GM12878 (cell line): ENCODE measurements at regions not wholly inside any gene's neighbourhood (a gene's known extent, or its start where the extent isn't known, plus 50 kb on each side); places are given as distances from the start of the nearest gene placed in this dataset.

Experiments
- ATAC-seq: fragments of 200-7000 bp; cut with Tn5 transposase; 3 replicates; pipeline ENCODE4 v1.9.1; 2020; ENCODE audit warnings: mild to moderate bottlenecking, moderate library complexity
- BruUV-seq: library from RNA; stranded (reverse); fragments of 400-500 nt; replicated peaks from 2 replicates; lab custom pipeline; 2021; lab: Mats Ljungman, UMichigan
- CTCF ChIA-PET: fragments of 300-600 bp; sonication (Branson Sonifier 250); formaldehyde crosslinking; extraction: SDS; loops from one replicate; lab custom pipeline; 2021; ENCODE audit warnings: inconsistent platforms; lab: Yijun Ruan, JAX
- POLR2A ChIA-PET: fragments of 350-600 bp; formaldehyde crosslinking; extraction: SDS; loops from one replicate; lab custom pipeline; 2021; ENCODE audit warnings: inconsistent platforms; lab: Charles Lee
- RAD21 ChIA-PET: fragments of 300-600 bp; sonication (Branson Sonifier 250); formaldehyde crosslinking; loops from one replicate; lab custom pipeline; 2023; ENCODE audit warnings: antibody characterized with exemption; ENCODE audit not compliant: unreplicated experiment; lab: Charles Lee
- SMC1A ChIA-PET: fragments of 300-600 bp; sonication (Branson Sonifier 250); formaldehyde crosslinking; loops from one replicate; lab custom pipeline; 2023; ENCODE audit not compliant: unreplicated experiment, uncharacterized antibody; lab: Charles Lee
- DNase-seq: peaks from one replicate; pipeline ENCODE4 v3.0.0-alpha.2; 2011; ENCODE audit warnings: low read depth, low spot score
- FAIRE-seq: peaks from 3 replicates; lab custom pipeline; 2011; peaks lifted over from hg19 to GRCh38; lab: Jason Lieb, UNC
- H2AFZ ChIP-seq: 2 replicates; pipeline ENCODE4 v1.6.0; 2011; ENCODE audit warnings: low read depth, low read length, control low read depth; ENCODE audit not compliant: control insufficient read depth
- H3K27ac ChIP-seq: 2 replicates; pipeline ENCODE4 v1.5.1; 2011; ENCODE audit warnings: control low read depth; ENCODE audit not compliant: control insufficient read depth, insufficient read depth
- H3K27me3 ChIP-seq, 2 experiments: replicated peaks in 1 of 2; 2 replicates each; pipeline versions ENCODE4 v1.6.0 to v1.6.1; 2011; ENCODE audit warnings: low read length in 1 of 2; ENCODE audit not compliant: control insufficient read depth in 2 of 2, insufficient read depth in 2 of 2
- H3K36me3 ChIP-seq, 2 experiments: 2 replicates each; pipeline ENCODE4 v1.5.1; 2011; ENCODE audit warnings: low read length in 1 of 2; ENCODE audit not compliant: control insufficient read depth in 2 of 2, insufficient read depth in 2 of 2
- H3K4me1 ChIP-seq: 2 replicates; pipeline ENCODE4 v1.6.1; 2011; ENCODE audit warnings: mild to moderate bottlenecking, low read length, moderate library complexity, mixed read lengths; ENCODE audit not compliant: control insufficient read depth, insufficient read depth
- H3K4me2 ChIP-seq: 2 replicates; pipeline ENCODE4 v1.6.0; 2011; ENCODE audit warnings: control low read depth; ENCODE audit not compliant: control insufficient read depth, insufficient read depth
- H3K4me3 ChIP-seq: fragments of 200-600 bp; sonication (generic); 2 replicates; pipeline ENCODE4 v1.5.1; 2016
- H3K79me2 ChIP-seq: 2 replicates; pipeline ENCODE4 v1.6.0; 2011; ENCODE audit warnings: low read length; ENCODE audit not compliant: control insufficient read depth, insufficient read depth
- H3K9ac ChIP-seq: 2 replicates; pipeline ENCODE4 v1.8.0; 2011; ENCODE audit warnings: low read length, control low read depth, mixed read lengths; ENCODE audit not compliant: control insufficient read depth, insufficient read depth
- H3K9me3 ChIP-seq: replicated peaks from 3 replicates; pipeline ENCODE4 v1.5.1; 2011; ENCODE audit warnings: mild to moderate bottlenecking, low read length; ENCODE audit not compliant: control insufficient read depth, insufficient read depth
- H4K20me1 ChIP-seq: 2 replicates; pipeline ENCODE4 v1.6.0; 2011; ENCODE audit not compliant: control insufficient read depth, insufficient read depth
- CREM ChIP-seq: IDR thresholded peaks from 2 replicates; pipeline ENCODE4 v1.6.1; 2014; ENCODE audit warnings: antibody characterized with exemption, low read depth
- EZH2 ChIP-seq: IDR thresholded peaks from 2 replicates; pipeline ENCODE4 v1.6.1; 2012; ENCODE audit warnings: low read depth, mild to moderate bottlenecking, control low read depth, inconsistent platforms, low read length, borderline replicate concordance; ENCODE audit not compliant: control insufficient read depth
- FOXK2 ChIP-seq: fragments of 450-650 bp; IDR thresholded peaks from 2 replicates; pipeline ENCODE4 v1.6.1; 2017; ENCODE audit warnings: mild to moderate bottlenecking, moderate library complexity
- IRF4 ChIP-seq: IDR thresholded peaks from 2 replicates; pipeline ENCODE4 v1.6.1; 2011; ENCODE audit warnings: low read depth, low read length
- POU2F2 ChIP-seq: IDR thresholded peaks from 3 replicates; pipeline ENCODE4 v1.6.1; 2011; ENCODE audit warnings: low read depth, mild to moderate bottlenecking, low read length, borderline replicate concordance
- RELA ChIP-seq: fragments of 450-650 bp; IDR thresholded peaks from 2 replicates; pipeline ENCODE4 v1.8.0; 2014; ENCODE audit warnings: borderline replicate concordance; ENCODE audit not compliant: partially characterized antibody
- SIX5 ChIP-seq: IDR thresholded peaks from 2 replicates; pipeline ENCODE4 v1.6.1; 2011; ENCODE audit warnings: mild to moderate bottlenecking, low read depth, low read length, moderate library complexity; ENCODE audit not compliant: severe bottlenecking
- SKIL ChIP-seq: fragments of 450-650 bp; IDR thresholded peaks from 2 replicates; pipeline ENCODE4 v1.6.1; 2017; ENCODE audit warnings: mild to moderate bottlenecking, low read depth, inconsistent platforms; ENCODE audit not compliant: poor library complexity, severe bottlenecking
- SMAD5 ChIP-seq: IDR thresholded peaks from 2 replicates; pipeline ENCODE4 v1.6.1; 2016; ENCODE audit warnings: antibody characterized with exemption, low read depth
- SP1 ChIP-seq: IDR thresholded peaks from one replicate; pipeline ENCODE4 v1.6.1; 2011; ENCODE audit warnings: low read depth, low read length
- TBL1XR1 ChIP-seq: IDR thresholded peaks from 2 replicates; pipeline ENCODE4 v1.6.1; 2012; ENCODE audit warnings: low read depth, low read length, improper control_type of control experiment
- ZNF622 ChIP-seq: fragments of 450-650 bp; IDR thresholded peaks from 2 replicates; pipeline ENCODE4 v1.6.1; 2017; ENCODE audit warnings: mild to moderate bottlenecking, inconsistent platforms
- ZSCAN29 ChIP-seq: fragments of 450-650 bp; IDR thresholded peaks from 2 replicates; pipeline ENCODE4 v1.6.1; 2017; ENCODE audit warnings: mild to moderate bottlenecking, moderate library complexity
- WGBS: methylation state at CpG from one replicate; pipeline ENCODE4 v1.1.6; 2016; ENCODE audit warnings: low lambda C conversion rate; ENCODE audit not compliant: insufficient replicate concordance, insufficient coverage; ENCODE audit errors: missing lambda C conversion rate; 5-methylcytosine and 5-hydroxymethylcytosine counted together
- in situ Hi-C: fragments of 300-500 bp; cut with MboI; formaldehyde crosslinking; loops from 9 replicates; pipeline ENCODE4 v1.14.3; 2018; ENCODE audit warnings: mixed read lengths
- intact Hi-C: fragments of 100-400 bp; cut with micrococcal nuclease; formaldehyde crosslinking; loops from one replicate; pipeline ENCODE4 v1.14.2; 2022; ENCODE audit not compliant: unreplicated experiment
- TF ChIP-seq, protein P1 (sequence below): IDR thresholded peaks from 2 replicates; pipeline ENCODE4 v1.6.1; 2011; ENCODE audit warnings: borderline replicate concordance, low read depth, mild to moderate bottlenecking, moderate library complexity, mixed read lengths, low read length; ENCODE audit not compliant: insufficient read depth; ENCODE audit errors: extremely low read length
- TF ChIP-seq, protein P2 (sequence below): IDR thresholded peaks from 2 replicates; pipeline ENCODE4 v1.6.1; 2011; ENCODE audit warnings: low read depth, mild to moderate bottlenecking, low read length, moderate library complexity, borderline replicate concordance; ENCODE audit errors: extremely low read depth

DNA sequence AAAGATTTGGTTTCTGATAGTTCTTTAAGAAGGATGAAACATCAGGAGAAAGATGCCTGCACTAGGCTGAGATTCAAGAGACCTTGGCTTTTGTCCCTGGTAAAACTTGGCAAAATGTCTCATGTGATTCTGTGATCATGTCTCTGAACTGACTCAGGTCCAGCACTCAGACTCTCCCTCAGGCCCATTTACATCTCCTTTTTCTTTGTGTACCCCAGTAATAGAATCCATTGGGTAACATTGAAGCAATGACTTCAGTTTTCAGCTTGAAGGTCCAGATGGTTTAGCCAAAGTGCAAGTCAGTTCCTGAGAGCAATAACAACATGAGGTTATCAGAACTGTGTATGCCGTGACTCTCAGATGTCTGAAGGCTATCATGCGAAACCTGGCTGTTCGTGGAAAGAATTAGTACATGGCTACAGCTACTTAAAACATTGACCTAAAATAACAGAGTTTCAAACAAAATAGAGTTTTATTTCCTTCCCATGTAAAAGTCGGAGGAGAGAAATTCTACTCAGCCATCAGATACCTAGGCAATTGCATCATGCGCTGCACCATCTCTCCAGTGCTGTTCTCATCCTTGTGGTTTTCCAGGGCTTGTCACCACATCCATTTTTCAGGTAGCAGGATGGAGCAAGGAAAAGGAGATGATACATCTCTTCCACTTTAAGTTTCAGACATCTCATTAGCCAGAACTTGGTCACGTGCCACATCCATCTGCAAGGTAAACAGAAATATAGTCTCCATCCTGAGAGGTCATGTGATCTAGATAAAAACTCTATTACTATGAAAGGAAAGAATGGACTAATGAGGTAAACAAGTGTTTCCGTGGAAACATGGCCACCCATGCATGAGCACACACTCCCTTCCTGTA, 117.3 kb downstream of the POSTN start:
- RAD21 ChIA-PET: no interaction called here
- H3K36me3 ChIP-seq: no peaks in the 10 kb centered on the region
- DNase-seq (no peak), FAIRE-seq (no peak), ATAC-seq (no peak)
- intact Hi-C loops: no loop called here
- no peak overlapping the region for H3K4me3 ChIP-seq
- no TSS peak for BruUV-seq
- H3K4me1 ChIP-seq: no peaks in the 10 kb centered on the region
- H3K9me3 ChIP-seq: no peaks in the 10 kb centered on the region
- POLR2A ChIA-PET: no interaction called here
- CTCF ChIA-PET: no interaction called here
- in situ Hi-C loops: no loop called here
- H3K9ac ChIP-seq: no peak overlapping the region
- H2AFZ ChIP-seq: no peak overlapping the region
- SMC1A ChIA-PET: interaction anchor here (0.7 kb wide), 1 partner anchor 53 kb away, joined by 3 read pairs; no protein-coding TSS in a partner anchor
- no peaks in the 10 kb centered on the region for H4K20me1 ChIP-seq
- no peak overlapping the region for H3K4me2 ChIP-seq
- H3K79me2 ChIP-seq: no peaks in the 10 kb centered on the region
- no peak for TF ChIP-seq SKIL
- 44% methylated on average over 7 of the region's 7 CpGs for WGBS
- H3K27me3 ChIP-seq: no peaks in the 10 kb centered on the region
- H3K27ac ChIP-seq: no peak overlapping the region

DNA sequence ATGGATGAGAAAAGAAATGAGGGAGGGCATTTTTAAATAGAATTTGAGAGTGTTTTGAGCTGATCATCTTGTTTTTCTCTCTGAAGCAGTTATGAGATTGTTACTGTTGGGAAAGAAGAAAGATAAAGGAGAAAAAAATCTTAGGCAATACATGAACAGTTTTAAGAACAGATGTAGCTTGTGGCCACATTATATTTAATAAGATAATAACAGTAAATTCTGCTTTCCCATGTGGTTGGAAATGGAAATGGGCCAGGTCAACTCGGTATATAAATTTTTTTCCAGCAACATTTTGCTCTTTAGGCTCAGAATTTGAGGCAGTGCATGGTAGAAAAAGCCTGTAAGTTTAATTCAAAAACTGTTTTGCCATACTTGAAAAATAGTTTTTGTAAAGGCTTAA, 118.7 kb downstream of the POSTN start:
- H3K4me2 ChIP-seq: no peak overlapping the region
- CTCF ChIA-PET: no interaction called here
- no peak overlapping the region for H2AFZ ChIP-seq
- SMC1A ChIA-PET: no interaction called here
- RAD21 ChIA-PET: no interaction called here
- no TSS peak for BruUV-seq
- POLR2A ChIA-PET: no interaction called here
- ATAC-seq: no peak
- 0% methylated on average over 1 of the region's 1 CpG for WGBS
- H3K27me3 ChIP-seq: no peaks in the 10 kb centered on the region
- no peak for DNase-seq
- no peak overlapping the region for H3K4me3 ChIP-seq
- no peaks in the 10 kb centered on the region for H3K79me2 ChIP-seq
- intact Hi-C loops: no loop called here
- FAIRE-seq: no peak
- no peaks in the 10 kb centered on the region for H3K9me3 ChIP-seq
- no peak overlapping the region for H3K9ac ChIP-seq
- H3K36me3 ChIP-seq: no peaks in the 10 kb centered on the region
- H3K27ac ChIP-seq: no peak overlapping the region
- H4K20me1 ChIP-seq: no peaks in the 10 kb centered on the region
- H3K4me1 ChIP-seq: no peaks in the 10 kb centered on the region
- in situ Hi-C loops: no loop called here
- TF ChIP-seq IRF4 (no peak), SMAD5 (no peak), EZH2 (no peak), SP1 (no peak), RELA (no peak), FOXK2 (no peak), SIX5 (no peak), TBL1XR1 (no peak), CREM (no peak), ZNF622 (no peak), ZSCAN29 (no peak), POU2F2 (no peak)
- TF ChIP-seq, protein P1, sequence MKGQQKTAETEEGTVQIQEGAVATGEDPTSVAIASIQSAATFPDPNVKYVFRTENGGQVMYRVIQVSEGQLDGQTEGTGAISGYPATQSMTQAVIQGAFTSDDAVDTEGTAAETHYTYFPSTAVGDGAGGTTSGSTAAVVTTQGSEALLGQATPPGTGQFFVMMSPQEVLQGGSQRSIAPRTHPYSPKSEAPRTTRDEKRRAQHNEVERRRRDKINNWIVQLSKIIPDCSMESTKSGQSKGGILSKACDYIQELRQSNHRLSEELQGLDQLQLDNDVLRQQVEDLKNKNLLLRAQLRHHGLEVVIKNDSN: no peak
- TF ChIP-seq, protein P2, sequence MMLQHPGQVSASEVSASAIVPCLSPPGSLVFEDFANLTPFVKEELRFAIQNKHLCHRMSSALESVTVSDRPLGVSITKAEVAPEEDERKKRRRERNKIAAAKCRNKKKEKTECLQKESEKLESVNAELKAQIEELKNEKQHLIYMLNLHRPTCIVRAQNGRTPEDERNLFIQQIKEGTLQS: no peak
